GM19328 (cell line): ENCODE measurements at regions not wholly inside any gene's neighbourhood (a gene's known extent, or its start where the extent isn't known, plus 50 kb on each side); places are given as distances from the start of the nearest gene placed in this dataset.

Source experiments
- ATAC-seq: cut with Tn5 transposase; IDR thresholded peaks from one replicate; pipeline ENCODE4 v1.9.1; 2021; ENCODE audit warnings: mild to moderate bottlenecking, moderate library complexity; ENCODE audit not compliant: unreplicated experiment

DNA sequence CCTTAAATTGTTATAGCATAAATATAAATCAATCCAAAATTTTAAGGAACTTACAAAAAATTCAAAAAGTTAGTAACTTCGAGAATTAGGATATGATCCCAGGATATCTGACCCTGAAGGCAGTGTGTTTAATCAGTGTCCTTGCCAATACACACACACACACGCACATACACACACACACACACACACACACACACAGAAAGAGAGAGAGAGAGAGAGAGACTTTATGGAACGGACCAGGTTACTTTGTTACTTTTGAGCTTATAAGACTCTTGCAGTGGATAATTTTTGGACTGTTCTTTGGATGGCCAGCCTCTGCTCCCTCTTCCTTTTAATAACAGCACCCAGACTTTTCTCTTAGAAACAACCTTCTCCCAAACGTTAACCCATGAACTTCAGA is 322.9 kb downstream of the NFIB start:
- ATAC-seq = no peak

DNA sequence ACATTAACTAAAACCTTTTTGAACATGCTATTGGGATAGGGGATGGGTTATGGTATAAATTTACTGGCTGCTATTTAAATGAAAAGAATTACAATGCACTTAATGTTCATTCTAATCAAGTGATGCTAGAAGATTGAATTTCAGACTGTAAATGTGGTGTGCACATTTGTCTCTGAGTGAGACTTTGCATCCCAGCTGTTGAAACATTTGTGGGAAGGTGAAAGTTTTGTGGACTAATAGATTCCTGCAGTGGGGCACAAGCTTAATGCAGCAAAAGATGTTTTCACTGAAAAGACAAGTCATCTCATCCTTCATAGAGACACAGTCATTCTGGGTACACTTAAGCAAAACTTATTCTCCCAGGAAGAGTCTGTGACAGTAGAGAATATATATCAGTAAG is 323.6 kb downstream of the NFIB start:
- no peak for ATAC-seq

DNA sequence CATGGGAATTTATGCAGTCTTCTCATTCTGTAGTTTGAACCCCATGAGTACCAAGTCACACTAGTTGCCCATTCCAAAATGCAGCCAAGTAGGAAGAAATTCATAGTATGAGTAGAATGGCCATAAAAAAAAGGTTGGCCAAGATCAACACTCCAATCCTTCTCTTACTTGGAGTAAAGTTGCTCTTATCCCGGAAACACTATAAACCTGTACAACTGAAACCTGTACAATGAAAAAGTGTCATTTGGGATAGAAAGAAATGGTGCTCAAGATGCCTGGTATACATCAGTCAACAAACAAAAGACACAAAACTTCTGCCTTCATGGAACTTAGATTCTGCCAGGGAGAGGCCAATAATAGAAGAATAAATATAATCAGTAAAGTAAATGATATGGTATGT is 325.0 kb downstream of the NFIB start:
- no peak for ATAC-seq

- ATAC-seq = no peak
These were observed 330.3 kb downstream of the NFIB start for GRCh38 chr9:13983607-13984006.

DNA sequence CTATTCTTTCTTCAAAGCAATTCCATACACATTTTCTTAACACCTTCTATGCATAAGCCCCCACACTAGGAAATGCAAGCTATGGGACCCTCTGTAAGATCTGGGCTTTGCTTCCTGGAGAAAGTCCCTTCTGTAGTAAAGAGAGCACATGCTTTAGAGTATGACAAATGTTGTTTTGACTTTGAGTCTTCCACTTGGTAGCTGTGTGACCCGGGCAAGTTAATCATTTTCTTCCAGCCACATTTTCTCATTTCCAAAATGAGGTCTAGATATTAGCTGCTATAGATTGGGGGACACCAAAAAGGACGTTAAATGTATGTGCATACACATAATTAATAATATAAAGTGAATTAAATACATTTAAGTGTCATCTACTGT is 334.0 kb downstream of the NFIB start:
- ATAC-seq = no peak

GRCh38 chr9:13975611-13976290 is 338.2 kb downstream of the NFIB start:
- no peak for ATAC-seq

GRCh38 chr9:13974891-13975290 is 339.1 kb downstream of the NFIB start:
- no peak for ATAC-seq

- ATAC-seq = no peak
These were observed 341.8 kb downstream of the NFIB start for GRCh38 chr9:13971966-13972655.

- ATAC-seq = no peak
These were observed 342.5 kb downstream of the NFIB start for GRCh38 chr9:13971415-13971814.

GRCh38 chr9:13970426-13970825 is 343.5 kb downstream of the NFIB start:
- no peak for ATAC-seq

DNA sequence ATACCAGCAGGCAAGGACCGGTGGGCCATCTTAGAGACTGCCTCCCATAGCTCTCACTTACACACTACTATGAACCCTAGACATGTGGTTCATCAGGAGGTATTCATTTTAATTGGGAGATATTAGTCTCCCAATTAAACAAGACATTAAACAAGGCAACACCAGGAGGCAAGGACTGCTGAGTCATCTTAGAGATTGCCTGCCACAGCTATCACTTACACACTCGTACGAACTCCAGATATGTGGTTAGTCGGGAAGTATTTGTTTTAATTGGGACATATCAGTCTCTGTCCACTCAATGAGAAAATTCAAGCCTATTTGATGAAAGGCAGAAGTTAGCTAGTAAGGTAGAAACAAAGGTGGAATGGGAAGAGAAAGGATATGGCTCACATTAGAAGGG is 343.9 kb downstream of the NFIB start:
- ATAC-seq = no peak

GRCh38 chr9:13967438-13967837 is 346.5 kb downstream of the NFIB start:
- no peak for ATAC-seq

DNA sequence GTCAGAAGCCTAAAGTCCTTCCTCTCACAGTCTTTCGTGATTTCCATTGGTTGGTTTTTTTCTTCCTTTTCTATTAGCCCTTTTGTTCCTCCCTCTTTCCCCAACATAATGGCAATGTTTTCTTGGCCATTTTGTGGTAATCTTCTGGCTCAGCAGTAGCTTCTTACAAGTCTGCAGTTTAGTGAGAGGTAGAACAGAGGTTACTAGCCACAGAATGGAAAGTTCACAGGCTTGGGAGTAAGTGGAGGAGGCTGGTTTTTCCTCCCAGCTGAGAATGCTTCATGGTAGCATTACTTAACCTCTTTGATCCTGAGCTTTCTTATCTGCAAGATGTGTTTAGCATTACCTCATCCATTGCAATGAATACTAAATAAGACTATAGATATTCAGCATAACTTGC is 346.9 kb downstream of the NFIB start:
- no peak for ATAC-seq

DNA sequence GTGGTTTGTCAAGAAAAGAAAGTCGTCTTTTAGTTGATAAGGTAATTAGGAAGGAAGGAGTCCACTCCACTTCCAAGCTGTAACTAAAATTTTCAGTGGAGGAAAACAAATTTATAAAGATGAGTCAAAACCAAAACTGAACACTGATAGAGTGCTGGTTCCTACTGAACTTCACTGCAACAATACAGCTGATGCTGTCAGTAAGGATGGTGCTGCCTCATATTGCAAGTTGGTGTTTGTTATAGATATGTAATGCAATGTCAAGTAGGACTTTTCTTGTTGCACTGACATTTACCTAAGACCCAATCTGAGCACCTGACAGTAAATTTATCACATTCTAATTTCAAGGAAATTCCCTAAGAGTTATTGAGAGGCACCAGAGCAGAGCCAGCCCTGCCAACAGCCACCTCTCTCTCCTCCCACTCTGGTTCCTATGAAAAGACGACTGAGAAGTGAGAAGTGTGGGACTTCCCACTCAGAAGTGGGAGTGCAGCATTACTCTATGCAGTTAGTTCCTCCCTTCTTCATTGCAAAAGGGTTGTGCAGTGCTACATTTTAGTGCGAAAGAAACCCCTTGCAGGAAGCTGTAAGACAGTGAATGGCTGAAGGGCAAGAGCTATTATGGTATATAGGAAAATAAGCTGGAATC is 350.8 kb downstream of the NFIB start:
- no peak for ATAC-seq

DNA sequence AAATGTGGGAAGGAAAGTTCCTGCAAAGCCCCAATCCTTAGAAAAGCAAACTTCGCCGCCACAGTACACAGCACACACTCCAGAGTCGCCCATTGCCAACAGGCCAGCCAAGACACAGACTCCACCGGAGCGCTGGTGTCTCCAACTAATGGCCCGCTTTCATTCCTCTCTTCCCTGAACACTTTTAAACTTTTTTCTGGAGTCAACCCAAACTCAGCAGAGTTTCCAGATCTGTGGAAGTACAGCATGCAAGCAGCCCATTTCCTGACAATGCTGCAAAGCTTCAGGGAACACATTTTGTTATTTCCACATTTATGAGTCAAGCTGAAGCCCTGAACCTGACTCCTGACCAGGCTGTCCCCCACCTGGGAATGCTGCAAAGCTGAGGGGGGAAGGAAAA is 351.9 kb downstream of the NFIB start:
- no peak for ATAC-seq

- no peak for ATAC-seq
These were observed 353.8 kb downstream of the NFIB start for GRCh38 chr9:13960011-13960765.

- no peak for ATAC-seq
These were observed 355.3 kb downstream of the NFIB start for GRCh38 chr9:13958672-13959071.

GRCh38 chr9:13957089-13957488 is 356.9 kb downstream of the NFIB start:
- ATAC-seq = no peak

GRCh38 chr9:13956107-13956506 is 357.8 kb downstream of the NFIB start:
- ATAC-seq = no peak

DNA sequence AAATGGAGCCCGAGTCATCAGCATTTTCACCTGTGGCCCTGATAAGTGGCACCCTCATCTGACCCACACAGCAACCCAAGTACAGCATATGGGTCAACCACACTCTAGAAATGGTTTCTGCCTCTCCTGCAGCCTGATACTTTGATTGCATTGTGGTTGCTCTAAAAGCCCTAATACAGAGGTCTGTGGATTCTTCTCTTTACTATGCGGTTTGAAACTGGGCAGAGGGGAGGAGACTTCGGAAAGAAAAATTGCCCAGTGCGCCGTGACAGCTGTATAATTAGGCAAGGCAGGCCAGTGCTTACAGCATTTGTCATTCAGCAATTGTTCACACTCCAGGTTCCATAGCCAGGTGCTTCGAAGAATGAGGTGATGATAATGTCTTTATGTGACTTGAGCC is 361.0 kb downstream of the NFIB start:
- ATAC-seq = no peak

DNA sequence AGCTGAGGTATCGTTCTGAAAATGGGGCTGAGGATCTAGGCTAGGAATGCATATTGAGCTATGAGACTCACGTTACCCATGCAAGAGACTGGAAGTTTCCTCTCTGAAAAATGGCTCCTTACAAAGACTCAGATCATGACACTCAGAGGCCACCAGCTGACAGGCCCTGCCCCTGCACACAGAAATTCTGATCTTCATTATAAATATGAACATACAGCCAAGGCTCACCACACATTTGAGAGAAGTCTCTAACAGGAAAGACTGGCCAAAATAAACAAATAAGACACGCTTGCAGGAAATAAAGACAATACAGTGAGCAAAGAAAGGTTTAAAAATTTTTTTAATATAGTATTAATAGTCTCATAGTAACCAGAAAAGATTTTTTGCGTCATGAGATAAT is 365.9 kb downstream of the NFIB start:
- no peak for ATAC-seq

GRCh38 chr9:13943176-13943575 is 370.8 kb downstream of the NFIB start:
- ATAC-seq = no peak
